ENCODE measurements at regions not wholly inside any gene's neighbourhood (a gene's known extent, or its start where the extent isn't known, plus 50 kb on each side); places are given as distances from the start of the nearest gene placed in this dataset.
"Not testable (repeated sequence)": the region's sequence is repeated elsewhere in the genome, so short reads cannot be mapped to it uniquely, and the experiment has no call there.

DNA sequence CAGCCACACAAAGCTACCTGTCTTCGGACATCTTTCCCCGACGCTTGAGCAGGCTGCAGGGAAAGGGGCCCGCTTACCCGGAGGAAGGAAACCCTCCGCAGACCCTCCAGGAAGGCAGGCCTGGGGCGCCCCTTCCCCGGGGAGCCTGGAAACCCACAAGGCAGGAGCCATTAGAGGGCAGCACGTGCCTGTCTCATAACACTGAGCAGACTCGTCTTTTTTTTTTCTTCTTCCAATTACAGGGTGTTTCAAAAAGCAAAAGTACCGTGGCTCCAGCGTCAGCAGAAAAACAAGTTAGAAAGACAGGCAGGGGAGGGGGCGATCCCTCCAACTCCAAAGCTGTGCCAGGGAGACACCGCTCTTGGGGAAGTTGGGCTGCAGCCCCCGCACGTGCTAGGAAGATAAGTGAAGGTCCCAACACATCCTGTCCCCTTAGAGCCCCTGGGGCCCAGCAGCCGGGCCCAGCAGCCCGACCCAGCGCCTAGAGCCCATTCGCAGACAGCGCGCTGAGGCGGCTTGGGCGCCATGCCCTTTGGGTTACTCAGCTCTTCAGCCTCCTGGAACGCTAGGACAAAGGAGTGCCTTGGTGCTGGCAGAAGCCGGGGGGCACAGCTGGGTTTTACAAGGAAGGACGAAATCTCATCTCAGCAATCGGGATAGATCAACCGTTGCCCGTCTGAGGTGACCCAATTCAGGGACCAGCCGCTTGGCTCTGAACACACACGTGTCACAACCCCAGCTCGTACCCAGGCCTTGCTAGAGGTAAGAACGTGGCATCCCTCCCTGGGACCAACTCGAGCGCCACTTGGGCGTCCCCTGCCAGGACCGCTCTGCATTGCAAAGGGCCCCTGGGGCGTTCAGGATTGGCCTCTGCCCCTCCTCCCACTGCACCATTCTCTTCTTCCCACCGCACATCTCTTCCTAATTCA, 136.3 kb downstream of the LY86 start:
- DNase-seq, result peak; percentile 81

GRCh38 chr6:6725468-6726209, 137.1 kb downstream of the LY86 start:
- DNase-seq, result no peak

- no peak for DNase-seq
Observed at GRCh38 chr6:6728169-6728941, 139.8 kb downstream of the LY86 start.

- DNase-seq, result no peak
Observed at GRCh38 chr6:6729971-6730370, 141.5 kb downstream of the LY86 start.

GRCh38 chr6:6730831-6731230, 142.3 kb downstream of the LY86 start:
- DNase-seq, result no peak

- no peak for DNase-seq
Observed at GRCh38 chr6:6734479-6735465, 146.3 kb downstream of the LY86 start.

- peak; percentile 77 for DNase-seq
Observed at GRCh38 chr6:6736791-6737654, 148.5 kb downstream of the LY86 start.

- no peak for DNase-seq
Observed at GRCh38 chr6:6737671-6738070, 149.2 kb downstream of the LY86 start.

GRCh38 chr6:6738108-6738507, 149.6 kb downstream of the LY86 start:
- DNase-seq, result no peak

- no peak for DNase-seq
Observed at GRCh38 chr6:6738922-6739716, 150.6 kb downstream of the LY86 start.

- no peak for DNase-seq
Observed at GRCh38 chr6:6740595-6740994, 152.1 kb downstream of the LY86 start.

GRCh38 chr6:6741264-6741663, 152.7 kb downstream of the LY86 start:
- no peak for DNase-seq

DNA sequence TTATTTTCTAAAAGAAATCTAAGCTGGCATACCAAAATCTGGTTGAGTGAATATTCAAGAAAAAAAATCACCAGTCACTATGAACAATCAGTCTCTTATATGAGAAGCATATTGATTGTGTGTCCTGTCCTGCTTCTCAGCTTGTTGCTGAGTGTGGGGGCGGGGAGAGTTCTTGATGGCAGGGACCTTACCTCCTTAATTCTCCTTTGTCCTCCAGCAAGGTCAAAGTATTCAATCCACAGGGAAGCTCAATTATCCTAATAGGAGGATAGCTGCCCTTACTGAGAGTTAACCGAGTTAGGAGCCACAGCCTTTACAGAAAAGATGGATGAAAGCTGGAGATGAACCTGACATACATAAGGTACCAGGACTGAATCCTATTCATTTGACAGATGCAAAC, 154.0 kb downstream of the LY86 start:
- DNase-seq, result no peak

DNA sequence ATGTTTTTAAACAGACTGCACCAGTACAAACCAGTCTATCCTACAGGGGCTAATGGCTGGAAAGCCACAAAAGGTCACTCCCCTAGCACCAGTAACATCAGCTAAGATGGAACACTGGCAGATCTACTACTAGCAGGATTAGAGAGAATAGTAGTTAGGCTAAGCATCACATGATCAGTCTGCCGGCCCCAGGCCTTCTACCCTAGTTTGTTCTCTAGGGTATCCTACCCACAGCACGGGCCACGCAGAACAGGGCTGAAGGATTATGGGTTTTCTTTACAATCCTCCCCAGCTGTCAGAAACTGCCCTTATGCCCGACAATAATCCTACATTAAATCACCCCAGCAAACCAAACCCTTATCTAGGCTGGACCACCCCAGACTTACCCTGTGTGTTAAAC, 156.0 kb downstream of the LY86 start:
- DNase-seq, result no peak

DNA sequence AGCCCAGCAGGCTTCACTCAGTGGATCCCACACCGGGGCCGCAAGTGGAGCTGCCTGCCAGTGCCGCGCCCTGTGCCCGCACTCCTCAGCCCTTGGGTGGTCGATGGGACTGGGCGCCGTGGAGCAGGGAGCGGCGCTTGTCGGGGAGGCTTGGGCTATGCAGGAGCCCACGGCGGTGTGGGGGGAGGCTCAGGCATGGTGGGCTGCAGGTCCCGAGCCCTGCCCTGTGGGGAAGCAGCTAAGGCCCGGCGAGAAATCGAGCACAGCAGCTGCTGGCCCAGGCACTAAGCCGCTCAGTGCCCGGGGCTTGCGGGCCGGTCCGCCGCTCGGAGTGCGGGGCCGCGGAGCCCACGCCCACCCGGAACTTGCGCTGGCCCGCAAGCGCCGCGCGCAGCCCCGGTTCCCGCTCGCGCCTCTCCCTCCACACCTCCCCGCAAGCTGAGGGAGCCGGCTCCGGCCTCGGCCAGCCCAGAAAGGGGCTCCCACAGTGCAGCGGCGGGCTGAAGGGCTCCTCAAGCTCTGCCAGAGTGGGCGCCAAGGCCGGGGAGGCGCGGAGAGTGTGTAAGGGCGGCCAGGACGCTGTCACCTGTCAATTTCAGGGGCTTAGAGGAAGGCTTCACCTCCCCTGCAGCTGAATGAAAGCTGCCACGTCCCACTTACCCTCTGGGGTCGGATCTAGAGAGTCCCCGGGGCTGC, 157.3 kb downstream of the LY86 start:
- DNase-seq, result not testable (repeated sequence)

DNA sequence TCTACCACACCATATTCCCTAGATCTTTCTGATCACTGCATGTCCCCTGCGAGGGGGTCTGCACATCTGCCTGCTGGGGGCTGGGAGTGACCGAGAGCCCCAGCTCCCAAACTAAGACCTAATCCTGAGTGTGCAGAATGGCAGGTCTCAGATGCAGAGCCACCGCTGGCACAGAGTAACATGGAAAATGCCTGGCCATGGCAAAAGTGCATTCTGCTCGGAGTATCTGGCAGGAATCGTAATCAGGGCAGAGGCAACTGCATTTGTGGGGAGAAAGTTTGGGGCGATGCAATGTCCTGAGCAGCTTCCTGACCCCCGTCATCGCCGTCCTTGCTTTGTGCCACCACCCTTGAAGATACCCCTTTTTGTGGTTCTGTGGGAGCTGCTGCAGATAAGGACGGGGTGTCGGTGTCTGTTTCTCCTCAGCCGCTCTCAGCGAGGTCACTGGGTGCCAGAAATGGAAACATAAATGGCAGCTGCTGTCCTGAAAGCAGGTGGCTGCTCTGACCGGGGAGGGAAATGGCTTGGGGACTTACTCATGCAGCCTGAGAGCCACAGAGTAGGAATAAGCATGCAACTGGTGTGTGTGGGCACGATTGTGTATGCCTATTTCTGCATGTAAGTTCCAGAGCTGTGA, 157.9 kb downstream of the LY86 start:
- DNase-seq, result no peak

DNA sequence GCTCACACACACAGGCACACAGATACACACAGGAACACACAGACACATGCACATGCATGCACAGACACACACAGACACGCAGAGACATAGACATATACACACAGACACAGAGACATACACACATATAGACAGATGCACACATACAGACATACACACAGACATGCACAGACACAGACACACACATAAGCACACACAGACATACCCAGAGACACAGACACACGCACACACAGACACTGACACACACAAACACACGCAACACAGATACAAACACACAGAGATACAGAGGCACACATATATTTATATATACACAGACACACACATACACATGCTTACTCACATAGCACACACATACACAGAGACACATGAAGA, 158.4 kb downstream of the LY86 start:
- no peak for DNase-seq

DNA sequence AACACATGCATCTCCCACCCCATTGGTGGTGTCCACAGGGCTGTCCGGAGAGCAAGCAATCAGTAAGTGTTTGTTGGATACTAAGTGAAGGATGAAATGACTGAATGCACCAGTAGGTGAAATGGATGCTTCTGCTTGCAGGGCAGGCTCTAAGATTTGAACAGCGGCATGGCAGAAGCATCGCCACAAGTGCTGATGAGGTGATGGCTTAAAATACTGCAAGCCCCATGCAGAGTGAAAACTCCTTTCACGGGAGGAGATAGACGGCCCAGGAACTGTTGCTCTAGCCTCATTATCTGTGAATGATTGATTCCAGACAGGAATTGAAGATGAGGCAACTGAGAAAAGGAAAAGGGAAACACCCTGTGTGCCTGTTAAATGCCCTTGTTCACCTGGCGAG, 158.9 kb downstream of the LY86 start:
- no peak for DNase-seq

DNA sequence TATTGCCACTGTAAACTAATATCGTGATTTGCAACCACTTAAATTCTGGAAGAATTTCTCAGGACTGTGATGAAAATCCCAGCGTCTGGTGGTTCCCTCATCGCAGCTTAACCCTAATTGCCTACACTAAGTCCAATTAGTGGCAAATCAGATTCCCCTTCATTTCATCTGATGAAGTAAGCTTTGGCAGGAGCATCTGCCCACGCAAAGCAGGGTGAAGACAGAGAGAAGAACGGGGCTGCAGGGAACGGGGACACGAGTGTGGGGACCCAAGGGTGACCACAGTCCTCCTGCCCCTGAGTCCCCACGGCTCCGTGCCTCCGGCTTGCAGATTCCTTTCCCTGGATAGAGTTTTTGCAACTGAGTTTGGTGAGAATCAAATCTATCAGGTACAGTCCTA, 159.5 kb downstream of the LY86 start:
- no peak for DNase-seq
